Lower leg skin (tissue), 4 donors: ENCODE measurements at regions not wholly inside any gene's neighbourhood (a gene's known extent, or its start where the extent isn't known, plus 50 kb on each side); places are given as distances from the start of the nearest gene placed in this dataset.

Experiments used
- DNase-seq, 2 donors: peaks; one replicate each; pipeline ENCODE4 v3.0.0-alpha.2; 2019; ENCODE audit warnings: low spot score in 2 of 2
- H3K4me3 ChIP-seq: fragments of 200-600 bp; sonication (generic); 2 replicates; pipeline ENCODE4 v1.5.1; 2017; ENCODE audit warnings: mild to moderate bottlenecking, low read depth; ENCODE audit not compliant: poor library complexity, severe bottlenecking
- CTCF ChIP-seq, 3 donors: fragments of 450-650 bp; IDR thresholded peaks; one replicate each; pipeline ENCODE4 v1.5.1; 2016; ENCODE audit warnings: antibody characterized with exemption in 3 of 3, mild to moderate bottlenecking in 3 of 3, moderate library complexity in 2 of 3
- POLR2A ChIP-seq, 2 donors: fragments of 450-650 bp; IDR thresholded peaks; one replicate each; pipeline ENCODE4 v1.6.1; 2016 to 2017; ENCODE audit warnings: antibody characterized with exemption in 2 of 2, mild to moderate bottlenecking in 1 of 2, moderate library complexity in 1 of 2
- WGBS, 2 donors: methylation state at CpG; one replicate each; pipeline ENCODE4 v1.1.5; 2018; 5-methylcytosine and 5-hydroxymethylcytosine counted together
- intact Hi-C: fragments of 100-400 bp; cut with DNase I; formaldehyde crosslinking; loops from one replicate; pipeline ENCODE4 v1.15.0; 2023; ENCODE audit warnings: low total_unique reads

GRCh38 chr4:170777663-170778062, 687.9 kb upstream of the AADAT start:
- no peak overlapping the region for H3K4me3 ChIP-seq
- 53 to 69% methylated on average over 3 of the region's 3 CpGs for WGBS, 2 donors
- TF ChIP-seq POLR2A (IDR thresholded peaks at IDR 0.05), result no peak
- no peak for TF ChIP-seq CTCF (IDR thresholded peaks at IDR 0.05)
- no peak for DNase-seq
- intact Hi-C loops, result no loop called here

- WGBS, 2 donors, result 89 to 90% methylated on average over 6 of the region's 6 CpGs
- DNase-seq, result no peak
- no peak for TF ChIP-seq POLR2A (IDR thresholded peaks at IDR 0.05)
- TF ChIP-seq CTCF (IDR thresholded peaks at IDR 0.05), result no peak
These were observed 687.2 kb upstream of the AADAT start for GRCh38 chr4:170776983-170777382.

GRCh38 chr4:170775851-170776250, 686.1 kb upstream of the AADAT start:
- no peak for DNase-seq
- no peak overlapping the region for H3K4me3 ChIP-seq
- intact Hi-C loops, result no loop called here
- TF ChIP-seq POLR2A (IDR thresholded peaks at IDR 0.05) (no peak), CTCF (IDR thresholded peaks at IDR 0.05) (no peak)
- WGBS, 2 donors, result 91 to 92% methylated on average over 4 of the region's 4 CpGs

More at GRCh38 chr4:170776983-170777382, 687.2 kb upstream of the AADAT start:
- no peak overlapping the region for H3K4me3 ChIP-seq
- intact Hi-C loops, result no loop called here

- 82 to 92% methylated on average over 2 of the region's 2 CpGs for WGBS, 2 donors
- no peak overlapping the region for H3K4me3 ChIP-seq
- TF ChIP-seq CTCF (IDR thresholded peaks at IDR 0.05), result no peak
- TF ChIP-seq POLR2A (IDR thresholded peaks at IDR 0.05), result no peak
- intact Hi-C loops, result no loop called here
- no peak for DNase-seq
These were observed 684.0 kb upstream of the AADAT start for GRCh38 chr4:170773709-170774273.

- TF ChIP-seq POLR2A (IDR thresholded peaks at IDR 0.05) (no peak), CTCF (IDR thresholded peaks at IDR 0.05) (no peak)
- no peak for DNase-seq
- no peak overlapping the region for H3K4me3 ChIP-seq
- intact Hi-C loops, result no loop called here
- WGBS, 2 donors, result 27 to 30% methylated on average over 1 of the region's 1 CpG
These were observed 682.7 kb upstream of the AADAT start for GRCh38 chr4:170772429-170772828.

- TF ChIP-seq POLR2A (IDR thresholded peaks at IDR 0.05) (no peak), CTCF (IDR thresholded peaks at IDR 0.05) (no peak)
These were observed 680.9 kb upstream of the AADAT start for GRCh38 chr4:170770664-170771063.

More at GRCh38 chr4:170770664-170771063, 680.9 kb upstream of the AADAT start:
- DNase-seq, result no peak
- H3K4me3 ChIP-seq, result no peak overlapping the region
- WGBS, 2 donors, result 43 to 57% methylated on average over 2 of the region's 2 CpGs
- intact Hi-C loops, result no loop called here
